EL (cell line): ENCODE measurements at regions not wholly inside any gene's neighbourhood (a gene's known extent, or its start where the extent isn't known, plus 50 kb on each side); places are given as distances from the start of the nearest gene placed in this dataset.
"Not testable (repeated sequence)": the region's sequence is repeated elsewhere in the genome, so short reads cannot be mapped to it uniquely, and the experiment has no call there.

Experiments used
- DNase-seq: peaks from one replicate; pipeline ENCODE4 v3.0.0-alpha.2; 2016

DNA sequence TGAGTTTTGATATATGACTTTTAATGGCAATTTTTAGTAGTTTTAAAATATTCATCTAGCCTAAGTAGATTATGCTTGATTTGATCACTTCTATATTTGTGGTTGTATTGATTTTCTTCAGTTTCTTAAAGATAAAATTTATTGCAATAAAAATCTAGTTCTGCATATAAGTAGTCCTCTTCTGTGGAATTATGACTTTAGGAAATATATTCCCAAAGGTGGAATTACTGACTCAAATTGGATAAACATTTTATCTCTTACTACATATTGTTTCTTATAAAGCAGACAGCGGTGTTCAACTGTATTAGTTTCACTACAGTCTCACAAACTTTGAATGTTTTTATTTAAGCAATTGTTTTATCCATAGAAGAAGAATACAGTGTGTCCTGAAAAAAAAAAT lies 883.0 kb upstream of the SEMA6A start:
- DNase-seq, result no peak

DNA sequence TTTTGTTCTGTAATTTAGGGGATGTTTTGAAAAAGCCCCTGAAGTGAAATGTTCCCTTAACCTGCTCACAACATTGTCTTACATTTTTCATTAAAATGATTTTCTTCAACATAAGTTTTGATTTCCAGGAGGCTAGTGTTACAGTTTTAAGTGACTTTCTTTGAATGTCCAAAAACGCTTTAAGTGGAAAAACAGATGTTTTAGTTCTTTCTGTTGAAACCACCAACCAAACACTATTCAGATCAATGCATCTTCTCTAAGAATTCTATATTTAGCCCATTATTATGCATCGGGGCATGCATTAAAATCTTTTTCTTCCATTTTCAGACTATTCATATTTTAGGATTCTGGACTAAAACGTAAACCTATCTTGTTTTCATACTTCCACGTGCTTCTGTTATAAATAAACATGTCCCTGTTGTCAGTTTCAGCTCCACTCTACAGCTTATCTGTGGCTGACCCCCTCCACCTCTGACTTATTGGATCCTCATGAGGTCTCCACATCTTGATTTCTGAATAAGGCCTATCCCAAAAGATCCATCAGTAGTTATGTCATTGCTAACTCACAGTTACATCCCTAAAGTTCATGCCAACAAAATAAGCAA lies 882.3 kb upstream of the SEMA6A start:
- DNase-seq, result no peak

GRCh38 chr5:117455236-117456233 lies 880.9 kb upstream of the SEMA6A start:
- DNase-seq, result no peak

GRCh38 chr5:117454716-117455212 lies 880.1 kb upstream of the SEMA6A start:
- DNase-seq, result peak; percentile 37

GRCh38 chr5:117436846-117437245 lies 862.2 kb upstream of the SEMA6A start:
- DNase-seq, result no peak

- DNase-seq, result no peak
Observed at GRCh38 chr5:117435203-117435602, 860.6 kb upstream of the SEMA6A start.

DNA sequence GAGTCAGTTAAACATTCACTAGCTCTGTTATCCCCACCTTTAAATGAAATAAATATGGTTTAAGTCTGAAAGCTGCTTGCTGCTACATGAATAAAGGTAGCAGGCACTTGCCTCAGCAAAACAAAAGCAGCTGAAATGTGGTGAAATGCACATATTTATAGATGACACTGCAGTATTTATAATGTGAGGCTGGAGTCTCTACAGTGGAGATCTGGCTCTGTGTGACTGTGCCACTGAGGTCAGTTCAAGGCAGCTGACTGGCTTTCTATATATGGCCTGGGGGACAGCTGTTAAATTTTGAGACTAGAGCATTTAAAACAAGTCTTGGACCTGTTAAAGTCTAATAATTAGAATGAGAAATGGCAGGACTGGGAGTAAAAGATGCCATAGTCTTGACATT lies 859.6 kb upstream of the SEMA6A start:
- DNase-seq, result no peak

DNA sequence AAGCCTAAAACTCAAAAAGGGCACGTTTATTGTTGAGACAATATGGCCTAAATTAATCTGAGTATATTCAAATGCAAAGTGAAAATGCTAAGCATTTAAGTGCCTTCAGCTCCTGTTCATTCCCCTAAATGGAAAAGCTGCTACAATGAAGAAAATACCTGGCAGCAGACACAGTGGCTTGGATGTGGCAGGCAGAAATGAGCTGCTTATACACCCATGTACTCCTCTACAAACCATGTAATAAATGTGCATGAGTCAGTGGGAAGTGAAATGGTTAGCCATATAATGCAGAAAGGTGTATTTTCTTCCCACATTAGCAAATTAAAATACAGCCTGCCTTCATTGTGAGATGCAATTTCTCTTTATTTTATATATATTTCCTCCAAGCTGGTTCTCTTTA lies 859.2 kb upstream of the SEMA6A start:
- no peak for DNase-seq

DNA sequence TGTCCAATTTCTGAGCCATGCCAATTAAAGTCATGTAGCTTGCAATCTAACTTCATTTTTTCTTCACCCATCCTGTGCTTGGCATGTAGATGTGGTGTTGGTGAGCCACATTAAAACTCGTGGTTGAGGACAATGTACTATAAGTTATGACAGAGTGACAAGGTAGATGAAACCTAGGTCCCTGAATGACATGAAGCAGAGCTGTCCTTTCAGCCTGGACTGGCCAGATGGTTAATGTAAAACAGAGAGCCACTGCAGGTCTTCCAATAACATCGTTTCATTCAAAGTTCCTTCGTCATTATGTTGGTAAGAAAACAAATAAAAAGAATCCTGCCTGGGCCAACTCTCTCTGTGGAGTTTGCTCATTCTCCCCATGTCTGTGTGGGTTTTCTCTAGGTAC lies 856.5 kb upstream of the SEMA6A start:
- DNase-seq, result no peak

DNA sequence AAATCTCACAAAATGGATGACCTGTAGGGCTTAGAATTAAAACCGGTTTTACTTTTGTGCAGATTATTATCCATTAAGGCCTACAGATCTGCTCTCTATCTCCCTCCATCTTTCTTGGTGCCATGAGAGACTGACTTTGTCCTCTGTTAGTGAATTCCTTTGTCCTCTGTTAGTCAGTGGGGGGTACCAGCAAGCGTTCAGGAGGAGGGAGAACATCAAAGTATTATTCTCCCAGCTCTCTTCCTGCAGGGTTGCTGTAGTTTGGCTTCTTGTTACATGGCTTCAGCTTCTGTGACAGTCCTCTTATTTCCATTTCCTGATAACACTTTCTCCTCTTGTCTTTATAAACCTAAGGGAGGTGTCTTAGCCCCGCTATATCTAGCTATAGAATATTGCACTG lies 850.5 kb upstream of the SEMA6A start:
- DNase-seq, result no peak

- no peak for DNase-seq
Observed at GRCh38 chr5:117424559-117424958, 849.9 kb upstream of the SEMA6A start.

GRCh38 chr5:117417501-117417900 lies 842.9 kb upstream of the SEMA6A start:
- no peak for DNase-seq

DNA sequence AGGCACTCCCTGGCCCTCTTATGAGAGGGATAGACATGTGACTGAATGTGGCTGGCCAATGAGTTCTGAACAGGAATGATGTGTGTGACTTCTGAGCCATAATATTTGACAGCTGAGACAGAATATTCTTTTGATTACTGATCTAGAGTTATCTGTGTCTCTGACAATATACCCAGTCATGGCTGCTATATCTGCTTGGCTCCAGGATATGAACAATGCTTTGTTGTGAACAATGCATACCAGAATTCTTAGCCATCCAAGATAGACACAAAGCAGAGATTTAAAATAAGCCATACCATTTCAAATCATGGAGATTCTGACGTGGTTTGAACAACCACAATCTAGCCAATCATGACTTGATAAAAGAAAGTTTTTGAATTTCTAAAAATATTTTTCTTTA lies 840.3 kb upstream of the SEMA6A start:
- no peak for DNase-seq

DNA sequence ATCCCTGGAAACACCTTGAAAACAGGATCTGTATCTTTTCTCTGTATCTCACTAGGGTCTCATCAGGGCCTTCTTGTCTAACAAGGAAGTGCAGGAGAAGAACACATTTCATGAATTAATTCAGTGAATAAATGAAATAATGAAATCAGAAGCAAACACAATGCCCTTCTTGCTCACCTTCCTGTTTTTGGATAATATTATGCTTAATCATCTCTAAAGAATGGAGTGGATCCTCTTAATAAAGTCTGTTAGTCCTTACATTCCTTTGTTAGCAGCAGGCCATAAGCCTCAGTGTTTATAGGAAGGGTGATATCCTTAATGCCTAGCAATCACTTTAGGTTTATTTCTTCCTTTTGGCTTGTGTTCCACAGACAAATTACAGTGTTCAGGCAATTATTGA lies 837.1 kb upstream of the SEMA6A start:
- no peak for DNase-seq

DNA sequence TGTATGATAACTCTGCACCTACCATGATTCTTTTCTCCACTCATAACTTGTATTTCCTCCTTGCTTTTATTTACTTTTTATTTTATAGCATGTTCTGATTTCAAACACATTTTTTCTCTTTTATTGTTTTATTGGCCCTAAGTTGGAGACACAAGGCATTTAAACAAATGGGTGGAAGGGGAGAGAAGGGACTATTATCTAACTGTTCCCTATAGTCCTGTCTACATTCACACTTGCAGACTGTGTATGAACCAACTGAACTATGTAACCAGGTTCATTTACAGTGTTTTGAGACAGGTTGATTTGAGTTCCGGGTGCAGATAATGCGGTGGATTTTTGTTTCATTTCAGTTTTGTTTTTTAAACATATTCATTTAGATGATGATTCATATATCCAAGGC lies 830.6 kb upstream of the SEMA6A start:
- DNase-seq, result no peak

GRCh38 chr5:117394506-117395157 lies 820.0 kb upstream of the SEMA6A start:
- peak; percentile 2 for DNase-seq

DNA sequence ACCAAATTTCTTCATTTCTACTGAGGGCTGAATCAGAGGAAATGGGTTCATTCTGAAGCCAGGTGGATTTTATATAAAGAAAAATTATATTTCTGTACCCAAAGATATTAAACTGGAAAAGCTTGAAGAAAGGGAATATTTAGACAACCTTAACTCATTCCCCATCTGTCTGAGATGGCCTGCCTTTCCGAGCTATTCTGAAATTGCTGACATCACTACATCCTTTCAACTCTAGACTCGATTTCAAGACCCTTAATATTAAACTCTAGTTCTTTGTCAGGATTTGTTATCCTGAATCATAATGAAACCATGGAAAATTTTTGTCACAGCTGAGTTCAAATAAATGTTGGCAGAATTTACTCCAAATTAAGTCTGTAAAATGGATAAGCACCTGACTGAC lies 818.5 kb upstream of the SEMA6A start:
- no peak for DNase-seq

GRCh38 chr5:117380316-117380715 lies 805.7 kb upstream of the SEMA6A start:
- DNase-seq, result no peak

DNA sequence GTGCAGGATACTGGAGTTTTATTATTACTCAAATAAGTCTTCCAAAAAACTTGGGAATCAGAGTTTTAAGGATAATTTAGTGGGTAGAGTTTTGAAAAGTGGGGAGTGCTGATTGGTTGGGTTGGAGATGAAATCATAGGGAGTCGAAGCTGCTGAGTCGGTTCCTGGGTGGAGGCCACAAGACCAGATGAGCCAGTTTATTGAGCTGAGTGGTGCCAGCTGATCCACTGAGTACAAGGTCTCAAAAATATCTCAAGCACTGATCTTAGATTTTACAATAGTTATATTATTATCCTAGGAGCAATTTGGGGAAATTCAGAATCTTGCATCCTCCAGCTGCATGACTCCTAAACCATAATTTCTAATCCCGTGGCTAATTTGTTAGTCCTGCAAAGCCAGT lies 804.9 kb upstream of the SEMA6A start:
- no peak for DNase-seq

- DNase-seq, result no peak
Observed at GRCh38 chr5:117376748-117377147, 802.1 kb upstream of the SEMA6A start.

- no peak for DNase-seq
Observed at GRCh38 chr5:117359895-117360294, 785.3 kb upstream of the SEMA6A start.

- DNase-seq, result no peak
Observed at GRCh38 chr5:117357886-117358285, 783.3 kb upstream of the SEMA6A start.

DNA sequence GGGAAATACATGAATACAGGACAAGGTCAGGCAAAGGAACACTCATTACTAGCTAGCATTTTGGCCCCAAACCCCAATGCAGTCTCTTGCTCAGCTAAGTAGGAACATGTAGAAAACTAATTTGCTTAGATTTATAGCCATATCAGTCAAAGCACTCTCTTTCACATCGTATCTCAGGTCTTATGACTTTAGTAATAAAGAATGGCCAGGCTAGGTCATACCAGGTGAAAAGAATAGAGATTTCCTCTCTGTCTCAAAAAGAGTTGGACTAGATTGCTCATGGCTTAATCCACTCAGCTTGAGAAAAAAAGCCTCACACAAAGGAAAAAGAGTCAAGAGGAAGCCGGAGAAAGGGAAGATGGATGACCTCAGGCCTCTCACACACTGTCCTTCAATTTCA lies 772.7 kb upstream of the SEMA6A start:
- no peak for DNase-seq

GRCh38 chr5:117343726-117344125 lies 769.1 kb upstream of the SEMA6A start:
- not testable (repeated sequence) for DNase-seq
